Activated CD4-positive, alpha-beta memory T cell treated with anti-CD3 and anti-CD28 coated beads, Interleukin-2, amount 10 ng/mL, durations not matched to agents 7 days and 5 days (primary cell): ENCODE measurements at regions not wholly inside any gene's neighbourhood (a gene's known extent, or its start where the extent isn't known, plus 50 kb on each side); places are given as distances from the start of the nearest gene placed in this dataset.

Source experiments
- CTCF ChIA-PET: fragments of 350-600 bp; sonication (Branson Sonifier 250); formaldehyde crosslinking; loops from one replicate; lab custom pipeline; 2021; ENCODE audit warnings: antibody characterized with exemption, inconsistent platforms; lab: Charles Lee
- POLR2A ChIA-PET: fragments of 350-600 bp; sonication (Branson Sonifier 250); formaldehyde crosslinking; loops from one replicate; lab custom pipeline; 2021; ENCODE audit warnings: antibody characterized with exemption; lab: Charles Lee
- DNase-seq: peaks from one replicate; pipeline ENCODE4 v3.0.0-alpha.2; 2020
- H3K27ac Mint-ChIP-seq: one replicate; pipeline ENCODE4 v1.8.0; 2021; ENCODE audit warnings: mild to moderate bottlenecking, mixed read lengths
- H3K27me3 Mint-ChIP-seq: one replicate; pipeline ENCODE4 v1.8.0; 2021; ENCODE audit warnings: mixed read lengths
- H3K36me3 Mint-ChIP-seq: one replicate; pipeline ENCODE4 v1.8.0; 2021; ENCODE audit warnings: low read depth, mixed read lengths
- H3K4me1 Mint-ChIP-seq: one replicate; pipeline ENCODE4 v1.8.0; 2021; ENCODE audit warnings: mixed read lengths
- H3K4me3 Mint-ChIP-seq: one replicate; pipeline ENCODE4 v1.8.0; 2021; ENCODE audit warnings: mild to moderate bottlenecking, mixed read lengths
- H3K9me3 Mint-ChIP-seq: one replicate; pipeline ENCODE4 v1.8.0; 2021; ENCODE audit warnings: mixed read lengths

- no peaks in the 10 kb centered on the region for H3K4me1 Mint-ChIP-seq
- POLR2A ChIA-PET, result no interaction called here
- no peaks in the 10 kb centered on the region for H3K27me3 Mint-ChIP-seq
- no peak overlapping the region for H3K4me3 Mint-ChIP-seq
- no peaks in the 10 kb centered on the region for H3K9me3 Mint-ChIP-seq
- peak; percentile 17 for DNase-seq
- no peaks in the 10 kb centered on the region for H3K36me3 Mint-ChIP-seq
- H3K27ac Mint-ChIP-seq, result no peak overlapping the region
- CTCF ChIA-PET, result no interaction called here
Observed at GRCh38 chrX:64642482-64642881, 247.2 kb upstream of the MTMR8 start.
